ENCODE measurements at regions not wholly inside any gene's neighbourhood (a gene's known extent, or its start where the extent isn't known, plus 50 kb on each side); places are given as distances from the start of the nearest gene placed in this dataset.

DNA sequence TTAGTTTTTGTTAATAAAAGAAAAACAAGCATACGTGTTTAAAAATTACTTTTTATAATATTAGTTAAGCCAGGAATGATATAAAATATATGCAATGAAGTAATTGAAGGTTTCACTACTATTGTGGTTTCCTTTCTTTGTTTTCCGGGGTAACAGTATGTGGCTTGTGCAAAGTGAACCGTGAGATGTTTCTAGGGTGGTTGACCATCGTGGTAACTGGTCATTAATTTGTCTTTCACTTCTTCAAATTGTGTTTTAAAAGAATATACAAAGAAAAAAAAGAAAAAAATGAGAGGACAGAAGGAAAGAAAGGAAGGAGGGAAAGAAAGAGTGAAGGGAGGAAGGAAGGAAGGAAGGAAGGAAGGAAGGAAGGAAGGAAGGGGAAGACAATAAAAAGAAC lies 330.1 kb upstream of the CPXCR1 start:
- no peak for DNase-seq (ENCODE audit: low spot score)

DNA sequence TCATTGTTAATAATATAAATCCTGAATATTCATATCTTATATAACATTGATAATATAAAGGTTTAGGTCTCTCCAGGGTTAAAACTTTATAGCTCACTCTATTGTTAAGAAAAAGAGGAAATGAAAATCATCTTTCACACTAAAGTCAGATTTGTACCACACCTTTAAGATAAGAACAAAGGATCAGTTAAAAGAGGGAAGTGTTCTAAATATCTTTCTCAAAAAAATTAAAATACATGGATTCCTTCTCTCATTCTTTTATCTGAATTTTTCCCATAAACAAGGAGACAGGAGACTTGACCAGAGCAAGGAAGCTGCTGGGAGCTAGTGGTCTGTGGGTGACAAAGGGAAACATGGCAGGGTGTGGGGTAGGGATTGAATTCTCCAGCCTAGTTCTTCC lies 323.0 kb upstream of the CPXCR1 start:
- DNase-seq (ENCODE audit: low spot score): no peak

DNA sequence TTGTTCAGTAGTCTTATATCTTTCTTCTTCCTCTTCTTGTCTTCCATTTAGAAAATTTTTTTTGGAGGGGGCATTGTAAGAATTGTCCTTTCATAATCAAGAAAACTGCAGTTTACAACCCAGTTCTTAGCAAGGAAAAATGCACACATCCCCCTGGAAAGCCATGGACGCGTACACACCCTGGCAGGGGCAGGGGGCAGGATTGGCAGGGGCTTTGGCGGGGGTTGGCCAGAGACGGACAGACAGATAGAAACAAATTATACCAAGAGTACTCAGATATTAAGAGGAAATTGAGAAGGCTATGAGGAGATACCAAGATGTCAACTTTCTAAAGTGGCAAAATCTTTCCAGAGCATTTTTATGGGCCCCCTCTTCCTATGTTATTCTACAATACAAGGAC lies 322.5 kb upstream of the CPXCR1 start:
- no peak for DNase-seq (ENCODE audit: low spot score)

DNA sequence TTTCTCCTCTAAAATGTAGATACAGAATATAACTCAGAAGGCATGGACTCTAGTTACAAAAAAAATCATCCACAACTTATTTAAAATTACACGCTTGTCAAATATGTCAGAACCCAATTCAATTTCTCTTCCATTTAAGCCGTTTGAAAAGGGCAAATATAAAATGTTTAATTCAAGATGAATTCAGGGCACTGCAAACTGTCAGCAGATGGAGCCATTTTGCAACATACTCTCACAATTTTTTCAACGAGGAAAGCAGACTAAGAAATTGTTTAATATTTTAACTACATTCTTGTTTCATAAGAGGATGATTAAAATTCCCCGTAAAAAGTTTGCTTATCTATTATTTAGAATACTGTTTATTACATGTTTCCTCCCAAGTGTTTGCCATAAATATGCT lies 321.3 kb upstream of the CPXCR1 start:
- peak; percentile 9 for DNase-seq (ENCODE audit: low spot score)

DNA sequence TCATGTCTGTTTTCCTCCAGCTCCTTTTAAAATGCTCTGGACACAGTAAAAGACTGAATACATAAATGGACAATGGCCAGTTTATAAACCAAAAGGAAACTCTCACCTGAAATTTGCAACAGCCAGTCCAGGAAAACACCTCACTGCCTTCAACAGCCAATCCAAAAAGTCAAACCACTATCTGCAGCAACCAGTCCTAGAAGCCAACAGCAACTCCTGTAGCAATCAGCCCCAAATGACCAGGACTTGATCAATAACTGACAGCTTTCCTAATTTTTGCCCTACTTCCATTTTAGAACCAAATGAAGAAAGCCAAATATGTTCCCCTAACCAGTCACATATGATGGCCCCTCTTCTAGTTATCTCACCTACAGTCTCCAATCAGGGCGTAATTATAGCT lies 309.5 kb upstream of the CPXCR1 start:
- DNase-seq (ENCODE audit: low spot score): no peak

DNA sequence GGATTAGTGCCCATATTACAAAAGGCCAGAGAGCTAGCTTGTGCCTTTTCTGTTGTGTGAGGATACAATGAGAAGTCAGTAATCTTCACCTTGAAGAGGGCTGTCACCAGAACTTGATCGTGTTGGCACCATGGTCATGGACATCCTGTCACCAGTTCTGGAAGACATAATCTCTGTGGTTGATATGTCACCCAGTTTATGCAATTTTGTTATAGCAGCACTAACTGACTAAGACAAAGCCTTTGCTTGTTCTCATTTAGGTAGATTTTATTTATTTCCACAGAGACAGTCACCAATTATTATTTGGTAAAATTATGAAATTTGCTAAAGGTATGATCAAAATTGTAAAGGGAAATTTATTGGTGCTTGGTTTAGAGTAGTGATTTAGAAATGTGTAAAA lies 308.8 kb upstream of the CPXCR1 start:
- DNase-seq (ENCODE audit: low spot score): no peak

DNA sequence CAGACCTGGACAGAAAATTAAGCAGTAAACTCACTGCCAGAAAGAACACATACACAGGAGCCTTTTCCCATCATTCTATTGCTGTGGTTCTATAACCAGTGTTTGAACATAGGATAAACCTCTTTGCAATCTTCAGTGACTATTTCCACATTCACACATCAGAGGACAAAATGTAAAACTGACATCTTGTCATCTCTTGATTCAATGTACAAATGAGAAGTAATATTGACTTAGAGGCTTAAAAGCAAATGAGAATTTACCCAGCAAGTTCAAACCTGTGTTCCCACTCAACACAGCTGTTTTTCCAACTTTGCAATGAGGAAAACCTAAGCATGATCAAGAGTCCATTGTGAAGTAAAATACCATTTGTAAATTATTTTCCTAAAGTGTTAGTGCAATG lies 307.1 kb upstream of the CPXCR1 start:
- no peak for DNase-seq (ENCODE audit: low spot score)
